ENCODE measurements at regions not wholly inside any gene's neighbourhood (a gene's known extent, or its start where the extent isn't known, plus 50 kb on each side); places are given as distances from the start of the nearest gene placed in this dataset.
"Not testable (repeated sequence)": the region's sequence is repeated elsewhere in the genome, so short reads cannot be mapped to it uniquely, and the experiment has no call there.

DNA sequence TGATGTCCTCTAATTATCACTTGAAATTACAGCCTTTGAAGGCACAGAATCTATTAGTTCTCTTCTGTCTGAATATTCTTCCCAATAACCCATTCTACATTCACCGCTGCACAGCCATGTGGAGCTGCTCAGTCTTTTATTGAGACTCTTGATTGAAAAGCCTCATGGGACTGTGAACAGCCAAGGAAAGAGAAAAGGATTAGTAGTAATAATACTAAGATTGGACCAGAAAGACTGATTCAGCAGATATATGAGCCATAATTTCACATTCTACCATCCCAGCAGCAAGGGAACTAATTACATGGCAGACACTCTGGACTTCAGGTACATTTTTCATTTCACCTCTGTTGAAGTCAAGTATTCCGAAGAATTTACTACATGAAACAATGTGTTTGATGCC lies 2471.7 kb downstream of the ARAP2 start:
- no peak for DNase-seq (ENCODE audit: extremely low spot score)
- TF ChIP-seq, protein P1, sequence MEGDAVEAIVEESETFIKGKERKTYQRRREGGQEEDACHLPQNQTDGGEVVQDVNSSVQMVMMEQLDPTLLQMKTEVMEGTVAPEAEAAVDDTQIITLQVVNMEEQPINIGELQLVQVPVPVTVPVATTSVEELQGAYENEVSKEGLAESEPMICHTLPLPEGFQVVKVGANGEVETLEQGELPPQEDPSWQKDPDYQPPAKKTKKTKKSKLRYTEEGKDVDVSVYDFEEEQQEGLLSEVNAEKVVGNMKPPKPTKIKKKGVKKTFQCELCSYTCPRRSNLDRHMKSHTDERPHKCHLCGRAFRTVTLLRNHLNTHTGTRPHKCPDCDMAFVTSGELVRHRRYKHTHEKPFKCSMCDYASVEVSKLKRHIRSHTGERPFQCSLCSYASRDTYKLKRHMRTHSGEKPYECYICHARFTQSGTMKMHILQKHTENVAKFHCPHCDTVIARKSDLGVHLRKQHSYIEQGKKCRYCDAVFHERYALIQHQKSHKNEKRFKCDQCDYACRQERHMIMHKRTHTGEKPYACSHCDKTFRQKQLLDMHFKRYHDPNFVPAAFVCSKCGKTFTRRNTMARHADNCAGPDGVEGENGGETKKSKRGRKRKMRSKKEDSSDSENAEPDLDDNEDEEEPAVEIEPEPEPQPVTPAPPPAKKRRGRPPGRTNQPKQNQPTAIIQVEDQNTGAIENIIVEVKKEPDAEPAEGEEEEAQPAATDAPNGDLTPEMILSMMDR (IDR thresholded peaks at IDR 0.05; ENCODE audit: control extremely low read depth, extremely low read depth, low read depth, missing control alignments): no peak
- CTCF ChIA-PET: no interaction called here
- POLR2A ChIA-PET: no interaction called here

DNA sequence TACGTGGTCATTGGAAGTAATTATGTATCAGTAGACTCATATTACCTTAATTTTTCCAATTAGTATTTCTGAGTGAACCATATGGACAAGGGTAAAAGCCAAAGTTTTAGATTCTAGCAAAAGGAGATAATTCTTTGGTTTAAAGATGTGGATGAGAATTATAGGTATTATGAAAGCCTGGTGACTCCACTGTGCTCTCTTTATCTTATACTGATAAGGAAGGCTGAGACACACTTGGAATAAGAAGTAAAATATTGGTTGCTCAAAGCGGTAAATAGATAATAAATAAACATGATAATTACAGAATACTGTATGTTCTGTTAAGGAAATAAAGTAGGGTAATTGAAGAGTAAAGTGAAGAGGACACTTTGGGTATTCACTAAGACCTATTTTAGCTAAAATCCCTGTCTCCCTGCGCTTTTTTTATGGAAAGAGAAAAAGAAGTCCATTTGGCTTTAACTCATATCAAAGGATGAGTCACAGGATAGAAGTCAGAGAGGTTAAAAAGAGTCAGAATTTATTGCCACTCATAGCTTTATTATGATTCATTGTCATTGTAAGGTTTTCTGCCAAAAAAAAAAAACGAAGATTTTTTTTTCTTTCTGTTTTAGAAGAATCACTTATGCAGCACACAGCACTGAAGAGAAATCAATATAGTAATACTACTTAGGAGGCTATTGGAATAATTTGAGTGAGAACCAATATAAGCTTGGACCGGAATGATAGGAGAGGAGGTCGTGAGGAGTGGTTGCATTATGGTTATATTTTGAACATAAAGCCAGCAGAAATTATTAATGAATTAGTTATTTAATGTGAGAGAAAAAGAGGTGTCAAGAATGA lies 2463.1 kb downstream of the ARAP2 start:
- ChIA-PET CTCF (no interaction called here), POLR2A (no interaction called here)
- DNase-seq (ENCODE audit: extremely low spot score): no peak

GRCh38 chr4:33785843-33786242 lies 2458.5 kb downstream of the ARAP2 start:
- ChIA-PET CTCF (no interaction called here), POLR2A (no interaction called here)
- TF ChIP-seq, protein P1 (IDR thresholded peaks at IDR 0.05; ENCODE audit: control extremely low read depth, extremely low read depth, low read depth, missing control alignments): no peak
- DNase-seq (ENCODE audit: extremely low spot score): no peak

More for the DNA sequence above, 2463.1 kb downstream of the ARAP2 start:
- TF ChIP-seq, protein P1 (IDR thresholded peaks at IDR 0.05; ENCODE audit: control extremely low read depth, extremely low read depth, low read depth, missing control alignments): no peak

- ChIA-PET CTCF (no interaction called here), POLR2A (no interaction called here)
- DNase-seq (ENCODE audit: extremely low spot score): no peak
- TF ChIP-seq, protein P1 (IDR thresholded peaks at IDR 0.05; ENCODE audit: control extremely low read depth, extremely low read depth, low read depth, missing control alignments): no peak
Observed at GRCh38 chr4:33802578-33802977, 2441.7 kb downstream of the ARAP2 start.

DNA sequence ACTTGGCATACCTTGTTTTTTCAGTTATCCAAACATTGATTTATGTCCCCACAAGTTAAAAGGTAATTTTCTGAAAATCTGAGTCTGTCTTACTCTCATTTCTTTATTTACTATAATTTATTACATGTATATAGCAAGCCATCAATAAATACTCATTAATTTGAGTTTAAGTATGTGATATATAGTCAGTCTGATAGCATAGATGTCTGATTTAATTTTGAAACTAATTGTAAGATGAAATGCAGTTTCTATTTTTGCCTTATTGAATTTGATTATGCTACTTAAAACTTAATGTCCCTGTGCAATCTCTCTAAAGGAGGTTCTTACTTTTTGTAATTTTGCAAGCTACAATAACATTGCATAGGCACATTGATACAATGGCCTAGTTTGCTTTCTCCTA lies 2418.6 kb downstream of the ARAP2 start:
- TF ChIP-seq, protein P1 (IDR thresholded peaks at IDR 0.05; ENCODE audit: control extremely low read depth, extremely low read depth, low read depth, missing control alignments): no peak
- no peak for DNase-seq (ENCODE audit: extremely low spot score)
- CTCF ChIA-PET: no interaction called here
- POLR2A ChIA-PET: no interaction called here

GRCh38 chr4:33829356-33829755 lies 2415.0 kb downstream of the ARAP2 start:
- CTCF ChIA-PET: not testable (repeated sequence)

GRCh38 chr4:33831442-33832066 lies 2412.8 kb downstream of the ARAP2 start:
- TF ChIP-seq, protein P1 (IDR thresholded peaks at IDR 0.05; ENCODE audit: control extremely low read depth, extremely low read depth, low read depth, missing control alignments): no peak
- ChIA-PET CTCF (no interaction called here), POLR2A (no interaction called here)
- DNase-seq (ENCODE audit: extremely low spot score): no peak

More at GRCh38 chr4:33829356-33829755, 2415.0 kb downstream of the ARAP2 start:
- DNase-seq (ENCODE audit: extremely low spot score); POLR2A ChIA-PET: not testable (repeated sequence)

DNA sequence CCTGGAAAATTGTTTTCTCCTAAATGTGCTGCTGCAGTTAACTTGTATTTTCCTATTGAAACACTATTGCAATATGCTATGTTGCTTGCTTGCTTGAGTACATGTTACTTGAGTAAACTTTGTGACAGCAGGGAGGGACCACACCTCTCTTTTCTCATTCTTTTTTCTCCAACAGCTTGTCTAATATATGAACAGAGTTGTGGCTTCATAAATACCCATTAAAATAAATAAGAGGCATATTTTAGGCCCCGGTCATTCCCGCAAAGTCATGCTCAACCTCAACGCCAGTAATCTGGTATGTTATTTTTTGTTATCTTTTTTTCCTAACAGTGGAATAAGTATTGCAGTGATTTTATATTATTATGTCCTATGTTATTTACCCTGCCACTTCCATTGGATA lies 2408.6 kb downstream of the ARAP2 start:
- POLR2A ChIA-PET; CTCF ChIA-PET; DNase-seq (ENCODE audit: extremely low spot score): not testable (repeated sequence)
